ENCODE measurements at regions not wholly inside any gene's neighbourhood (a gene's known extent, or its start where the extent isn't known, plus 50 kb on each side); places are given as distances from the start of the nearest gene placed in this dataset.

GRCh38 chr2:165033402-165033801 is 78.1 kb upstream of the SLC38A11 start:
- no peaks in the 10 kb centered on the region for H3K4me1 ChIP-seq (replicated peaks in 1 of 2)
- no peak overlapping the region for H3K27ac ChIP-seq
- 0 to 100% (median 89%) methylated on average over 2 of the region's 2 CpGs; no CpG with 5 or more reads in 2 of the 10 experiments for WGBS, 10 experiments
- H3K4me3 ChIP-seq, result no peak overlapping the region
- in situ Hi-C loops (cut with MboI; ENCODE audit: low pct_unique_long_range_greater_than_20kb in 2 of 9, low sequenced_read_pairs in 9 of 9, unreplicated experiment in 9 of 9), result no loop called here
- peak in 2 of 8 experiments; percentile 43 to 74 for ATAC-seq (replicated peaks in 6 of 8)

GRCh38 chr2:165032559-165032958 is 77.2 kb upstream of the SLC38A11 start:
- 0 to 100% (median 70%) methylated on average over 1 to 2 of the region's 2 CpGs; no CpG with 5 or more reads in 1 of the 10 experiments for WGBS, 10 experiments
- Histone ChIP-seq H3K4me1 (replicated peaks in 1 of 2) (no peaks in the 10 kb centered on the region), H3K4me3 (no peak overlapping the region), H3K27ac (no peak overlapping the region)
- in situ Hi-C loops (cut with MboI; ENCODE audit: low pct_unique_long_range_greater_than_20kb in 2 of 9, low sequenced_read_pairs in 9 of 9, unreplicated experiment in 9 of 9), result no loop called here
- ATAC-seq (replicated peaks in 6 of 8), result no peak

- peak in 3 of 8 experiments; percentile 26 to 87 (median 61) for ATAC-seq (replicated peaks in 6 of 8)
- WGBS, 10 experiments, result 5 to 100% (median 77%) methylated on average over 1 to 3 of the region's 3 CpGs
- in situ Hi-C loops (cut with MboI; ENCODE audit: low pct_unique_long_range_greater_than_20kb in 2 of 9, low sequenced_read_pairs in 9 of 9, unreplicated experiment in 9 of 9), result loop anchor here in 5 of 9 experiments (10.0 to 25.0 kb wide), 4 partner anchors 163 to 838 kb away; partner anchors contain the start of gene SCN3A (in 2 of the 5)
- Histone ChIP-seq H3K27ac (no peak overlapping the region), H3K4me3 (no peak overlapping the region), H3K4me1 (replicated peaks in 1 of 2) (no peaks in the 10 kb centered on the region)
These were observed 68.9 kb upstream of the SLC38A11 start for GRCh38 chr2:165024199-165024598.

GRCh38 chr2:165022781-165023180 is 67.5 kb upstream of the SLC38A11 start:
- ATAC-seq (replicated peaks in 6 of 8), result no peak
- Histone ChIP-seq H3K4me3 (no peak overlapping the region), H3K27ac (no peak overlapping the region), H3K4me1 (replicated peaks in 1 of 2) (peaks cover 4 to 10% of the 10 kb centered on the region in 2 donors)
- in situ Hi-C loops (cut with MboI; ENCODE audit: low pct_unique_long_range_greater_than_20kb in 2 of 9, low sequenced_read_pairs in 9 of 9, unreplicated experiment in 9 of 9), result loop anchor here in 5 of 9 experiments (10.0 to 25.0 kb wide), 4 partner anchors 165 to 840 kb away; partner anchors contain the start of gene SCN3A (in 2 of the 5)
- WGBS, 10 experiments, result 76 to 100% (median 87%) methylated on average over 2 to 5 of the region's 6 CpGs; no CpG with 5 or more reads in 5 of the 10 experiments

- Histone ChIP-seq H3K4me3 (no peak overlapping the region), H3K27ac (peak overlapping the region; percentile 18 to 46), H3K4me1 (replicated peaks in 1 of 2) (peaks cover 10 to 23% of the 10 kb centered on the region in 2 donors)
- in situ Hi-C loops (cut with MboI; ENCODE audit: low pct_unique_long_range_greater_than_20kb in 2 of 9, low sequenced_read_pairs in 9 of 9, unreplicated experiment in 9 of 9), result loop anchor here in 5 of 9 experiments (10.0 to 25.0 kb wide), 4 partner anchors 169 to 844 kb away; partner anchors contain the start of gene SCN3A (in 2 of the 5)
- 0 to 50% (median 18%) methylated on average over 1 to 8 of the region's 8 CpGs for WGBS, 10 experiments
- peak; percentile 74 to 99 (median 97) for ATAC-seq (replicated peaks in 6 of 8)
These were observed 62.8 kb upstream of the SLC38A11 start for GRCh38 chr2:165017966-165018596.

- in situ Hi-C loops (cut with MboI; ENCODE audit: low pct_unique_long_range_greater_than_20kb in 2 of 9, low sequenced_read_pairs in 9 of 9, unreplicated experiment in 9 of 9), result loop anchor here in 5 of 9 experiments (10.0 to 25.0 kb wide), 4 partner anchors 170 to 845 kb away; partner anchors contain the start of gene SCN3A (in 2 of the 5)
- Histone ChIP-seq H3K4me3 (no peak overlapping the region), H3K4me1 (replicated peaks in 1 of 2) (peaks cover 10 to 23% of the 10 kb centered on the region in 2 donors), H3K27ac (no peak overlapping the region)
- peak; percentile 45 to 89 (median 53) for ATAC-seq (replicated peaks in 6 of 8)
- WGBS, 10 experiments, result 8 to 66% (median 30%) methylated on average over 6 to 15 of the region's 15 CpGs
These were observed 61.6 kb upstream of the SLC38A11 start for GRCh38 chr2:165016772-165017411.

GRCh38 chr2:165015052-165015642 is 59.8 kb upstream of the SLC38A11 start:
- Histone ChIP-seq H3K4me1 (replicated peaks in 1 of 2) (peaks cover 10 to 23% of the 10 kb centered on the region in 2 donors), H3K4me3 (no peak overlapping the region), H3K27ac (no peak overlapping the region)
- peak in 7 of 8 experiments; percentile 35 to 79 (median 49) for ATAC-seq (replicated peaks in 6 of 8)
- WGBS, 10 experiments, result 0 to 60% (median 27%) methylated on average over 1 to 4 of the region's 4 CpGs; no CpG with 5 or more reads in 2 of the 10 experiments
- in situ Hi-C loops (cut with MboI; ENCODE audit: low pct_unique_long_range_greater_than_20kb in 2 of 9, low sequenced_read_pairs in 9 of 9, unreplicated experiment in 9 of 9), result loop anchor here in 5 of 9 experiments (10.0 to 25.0 kb wide), 4 partner anchors 172 to 847 kb away; partner anchors contain the start of gene SCN3A (in 2 of the 5)

GRCh38 chr2:165013944-165014619 is 58.8 kb upstream of the SLC38A11 start:
- WGBS, 10 experiments, result 0 to 83% (median 74%) methylated on average over 1 of the region's 1 CpG; no CpG with 5 or more reads in 2 of the 10 experiments
- no peak overlapping the region for H3K27ac ChIP-seq
- H3K4me3 ChIP-seq, result no peak overlapping the region
- ATAC-seq (replicated peaks in 6 of 8), result no peak
- in situ Hi-C loops (cut with MboI; ENCODE audit: low pct_unique_long_range_greater_than_20kb in 2 of 9, low sequenced_read_pairs in 9 of 9, unreplicated experiment in 9 of 9), result loop anchor here in 5 of 9 experiments (10.0 to 25.0 kb wide), 4 partner anchors 173 to 848 kb away; partner anchors contain the start of gene SCN3A (in 2 of the 5)
- H3K4me1 ChIP-seq (replicated peaks in 1 of 2), result peaks cover 10 to 23% of the 10 kb centered on the region in 2 donors

GRCh38 chr2:165011199-165011598 is 55.9 kb upstream of the SLC38A11 start:
- no peak overlapping the region for H3K27ac ChIP-seq
- H3K4me3 ChIP-seq, result no peak overlapping the region
- no peak for ATAC-seq (replicated peaks in 6 of 8)
- in situ Hi-C loops (cut with MboI; ENCODE audit: low pct_unique_long_range_greater_than_20kb in 2 of 9, low sequenced_read_pairs in 9 of 9, unreplicated experiment in 9 of 9), result loop anchor here in 5 of 9 experiments (10.0 to 25.0 kb wide), 4 partner anchors 176 to 851 kb away; partner anchors contain the start of gene SCN3A (in 2 of the 5)
- 37 to 100% (median 67%) methylated on average over 1 to 2 of the region's 2 CpGs; no CpG with 5 or more reads in 1 of the 10 experiments for WGBS, 10 experiments
- H3K4me1 ChIP-seq (replicated peaks in 1 of 2), result no peaks in the 10 kb centered on the region

- Histone ChIP-seq H3K27ac (no peak overlapping the region), H3K4me1 (replicated peaks in 1 of 2) (no peaks in the 10 kb centered on the region), H3K4me3 (no peak overlapping the region)
- ATAC-seq (replicated peaks in 6 of 8), result no peak
- 67 to 100% (median 94%) methylated on average over 1 of the region's 1 CpG; no CpG with 5 or more reads in 6 of the 10 experiments for WGBS, 10 experiments
- in situ Hi-C loops (cut with MboI; ENCODE audit: low pct_unique_long_range_greater_than_20kb in 2 of 9, low sequenced_read_pairs in 9 of 9, unreplicated experiment in 9 of 9), result loop anchor here in 5 of 9 experiments (10.0 to 25.0 kb wide), 4 partner anchors 177 to 852 kb away; partner anchors contain the start of gene SCN3A (in 2 of the 5)
These were observed 55.2 kb upstream of the SLC38A11 start for GRCh38 chr2:165010556-165010955.

- 0 to 100% (median 0%) methylated on average over 1 of the region's 1 CpG; no CpG with 5 or more reads in 5 of the 10 experiments for WGBS, 10 experiments
- no peak overlapping the region for H3K4me3 ChIP-seq
- no peaks in the 10 kb centered on the region for H3K4me1 ChIP-seq (replicated peaks in 1 of 2)
- no peak for ATAC-seq (replicated peaks in 6 of 8)
- H3K27ac ChIP-seq, result no peak overlapping the region
- in situ Hi-C loops (cut with MboI; ENCODE audit: low pct_unique_long_range_greater_than_20kb in 2 of 9, low sequenced_read_pairs in 9 of 9, unreplicated experiment in 9 of 9), result loop anchor here in 5 of 9 experiments (10.0 to 25.0 kb wide), 4 partner anchors 178 to 853 kb away; partner anchors contain the start of gene SCN3A (in 2 of the 5)
These were observed 54.1 kb upstream of the SLC38A11 start for GRCh38 chr2:165009466-165009865.

All from motor neuron (in vitro differentiated cells).